AG09309 (cell line): ENCODE measurements at regions not wholly inside any gene's neighbourhood (a gene's known extent, or its start where the extent isn't known, plus 50 kb on each side); places are given as distances from the start of the nearest gene placed in this dataset.

Experiments
- DNase-seq: peaks from one replicate; pipeline ENCODE4 v3.0.0-alpha.2; 2010; ENCODE audit warnings: low read depth
- H3K4me3 ChIP-seq: 2 replicates; pipeline ENCODE4 v1.5.1; 2011; ENCODE audit warnings: mild to moderate bottlenecking, low read depth, low read length, moderate library complexity; ENCODE audit not compliant: control insufficient read depth
- CTCF ChIP-seq: IDR thresholded peaks from 2 replicates; pipeline ENCODE4 v1.5.1; 2011; ENCODE audit warnings: mild to moderate bottlenecking, low read depth, low read length, inconsistent platforms; ENCODE audit not compliant: insufficient read depth, control insufficient read depth; ENCODE audit errors: missing control alignments

- no peak for TF ChIP-seq CTCF
- no peak for DNase-seq
- no peak overlapping the region for H3K4me3 ChIP-seq
These were observed 452.4 kb upstream of the GRAMD2B start for GRCh38 chr5:125970631-125971307.

GRCh38 chr5:125972706-125973105 is 450.5 kb upstream of the GRAMD2B start:
- TF ChIP-seq CTCF: no peak
- H3K4me3 ChIP-seq: no peak overlapping the region
- DNase-seq: no peak

- H3K4me3 ChIP-seq: no peak overlapping the region
- TF ChIP-seq CTCF: no peak
- DNase-seq: no peak
These were observed 448.5 kb upstream of the GRAMD2B start for GRCh38 chr5:125974679-125975078.

- no peak for TF ChIP-seq CTCF
- H3K4me3 ChIP-seq: no peak overlapping the region
These were observed 446.7 kb upstream of the GRAMD2B start for GRCh38 chr5:125976421-125977000.

GRCh38 chr5:125978015-125978414 is 445.2 kb upstream of the GRAMD2B start:
- TF ChIP-seq CTCF: no peak
- no peak for DNase-seq
- no peak overlapping the region for H3K4me3 ChIP-seq

More at GRCh38 chr5:125976421-125977000, 446.7 kb upstream of the GRAMD2B start:
- DNase-seq: no peak

GRCh38 chr5:125979636-125980035 is 443.6 kb upstream of the GRAMD2B start:
- no peak for DNase-seq
- no peak overlapping the region for H3K4me3 ChIP-seq
- no peak for TF ChIP-seq CTCF
